Esophagus muscularis mucosa (tissue), 4 donors: ENCODE measurements at regions not wholly inside any gene's neighbourhood (a gene's known extent, or its start where the extent isn't known, plus 50 kb on each side); places are given as distances from the start of the nearest gene placed in this dataset.

Experiments used
- DNase-seq: peaks from one replicate; pipeline ENCODE4 v3.0.0-alpha.2; 2017; ENCODE audit errors: extremely low spot score
- H3K27ac ChIP-seq, 4 donors: fragments of 200-600 bp; sonication (generic); replicated peaks in 1 of 4; 1 replicate in 3 of 4; 2 replicates in 1 of 4; pipeline ENCODE4 v1.5.1; 2016 to 2019; ENCODE audit warnings: mild to moderate bottlenecking in 1 of 4
- H3K27me3 ChIP-seq, 4 donors: fragments of 200-600 bp; sonication (generic); one replicate each; pipeline versions ENCODE4 v1.5.1 to v1.6.0; 2016 to 2019
- H3K36me3 ChIP-seq, 4 donors: fragments of 200-600 bp; sonication (generic); one replicate each; pipeline ENCODE4 v1.5.1; 2016 to 2019
- H3K4me1 ChIP-seq, 4 donors: fragments of 200-600 bp; sonication (generic); one replicate each; pipeline ENCODE4 v1.5.1; 2016 to 2019
- H3K4me3 ChIP-seq, 4 donors: fragments of 200-600 bp; sonication (generic); 1 replicate in 2 of 4; 2 replicates in 2 of 4; pipeline ENCODE4 v1.5.1; 2016 to 2019; ENCODE audit warnings: mild to moderate bottlenecking in 4 of 4, moderate library complexity in 1 of 4
- H3K9me3 ChIP-seq, 4 donors: fragments of 200-600 bp; sonication (generic); 1 replicate in 3 of 4; 2 replicates in 1 of 4; pipeline ENCODE4 v1.5.1; 2016 to 2019
- EP300 ChIP-seq: sonication (generic); formaldehyde crosslinking; IDR thresholded peaks from one replicate; pipeline ENCODE4 v1.6.1; 2017; ENCODE audit warnings: antibody characterized with exemption
- POLR2A ChIP-seq: fragments of 450-650 bp; IDR thresholded peaks from one replicate; pipeline ENCODE4 v1.6.1; 2017; ENCODE audit warnings: antibody characterized with exemption, moderate library complexity, mild to moderate bottlenecking, low read depth
- POLR2AphosphoS5 ChIP-seq, 2 donors: sonication (generic); formaldehyde crosslinking; IDR thresholded peaks; one replicate each; pipeline ENCODE4 v1.6.1; 2017; ENCODE audit warnings: antibody characterized with exemption in 2 of 2
- WGBS: methylation state at CpG from one replicate; pipeline ENCODE4 v1.1.5; 2018; 5-methylcytosine and 5-hydroxymethylcytosine counted together
- intact Hi-C: fragments of 100-400 bp; cut with DNase I; formaldehyde crosslinking; loops from one replicate; pipeline ENCODE4 v1.15.1; 2023
- TF ChIP-seq, protein P1 (sequence below), 3 experiments: fragments of 200-600 bp in 2 of 3; fragments of 450-650 bp in 1 of 3; sonication (generic) in 2 of 3; IDR thresholded peaks; one replicate each; pipeline ENCODE4 v1.5.1; 2017 to 2019; ENCODE audit warnings: antibody characterized with exemption in 3 of 3, mild to moderate bottlenecking in 2 of 3, moderate library complexity in 1 of 3

GRCh38 chr2:187875261-187876141 is 321.3 kb upstream of the TFPI start:
- 53% methylated on average over 3 of the region's 3 CpGs for WGBS
- Histone ChIP-seq H3K27me3 (no peaks in the 10 kb centered on the region), H3K36me3 (no peaks in the 10 kb centered on the region), H3K4me3 (no peak overlapping the region), H3K4me1 (no peaks in the 10 kb centered on the region), H3K9me3 (no peaks in the 10 kb centered on the region), H3K27ac (no peak overlapping the region)
- no peak for DNase-seq
- TF ChIP-seq POLR2AphosphoS5 (IDR thresholded peaks at IDR 0.05) = no peak
- no peak for TF ChIP-seq POLR2A
- TF ChIP-seq EP300 = no peak
- TF ChIP-seq, protein P1, sequence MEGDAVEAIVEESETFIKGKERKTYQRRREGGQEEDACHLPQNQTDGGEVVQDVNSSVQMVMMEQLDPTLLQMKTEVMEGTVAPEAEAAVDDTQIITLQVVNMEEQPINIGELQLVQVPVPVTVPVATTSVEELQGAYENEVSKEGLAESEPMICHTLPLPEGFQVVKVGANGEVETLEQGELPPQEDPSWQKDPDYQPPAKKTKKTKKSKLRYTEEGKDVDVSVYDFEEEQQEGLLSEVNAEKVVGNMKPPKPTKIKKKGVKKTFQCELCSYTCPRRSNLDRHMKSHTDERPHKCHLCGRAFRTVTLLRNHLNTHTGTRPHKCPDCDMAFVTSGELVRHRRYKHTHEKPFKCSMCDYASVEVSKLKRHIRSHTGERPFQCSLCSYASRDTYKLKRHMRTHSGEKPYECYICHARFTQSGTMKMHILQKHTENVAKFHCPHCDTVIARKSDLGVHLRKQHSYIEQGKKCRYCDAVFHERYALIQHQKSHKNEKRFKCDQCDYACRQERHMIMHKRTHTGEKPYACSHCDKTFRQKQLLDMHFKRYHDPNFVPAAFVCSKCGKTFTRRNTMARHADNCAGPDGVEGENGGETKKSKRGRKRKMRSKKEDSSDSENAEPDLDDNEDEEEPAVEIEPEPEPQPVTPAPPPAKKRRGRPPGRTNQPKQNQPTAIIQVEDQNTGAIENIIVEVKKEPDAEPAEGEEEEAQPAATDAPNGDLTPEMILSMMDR (IDR thresholded peaks at IDR 0.05) = no peak
- intact Hi-C loops = no loop called here

- H3K36me3 ChIP-seq = no peaks in the 10 kb centered on the region
- no peaks in the 10 kb centered on the region for H3K4me1 ChIP-seq
- H3K9me3 ChIP-seq = no peaks in the 10 kb centered on the region
- H3K4me3 ChIP-seq = no peak overlapping the region
- 79% methylated on average over 5 of the region's 5 CpGs for WGBS
- no peaks in the 10 kb centered on the region for H3K27me3 ChIP-seq
- no peak overlapping the region for H3K27ac ChIP-seq
- intact Hi-C loops = no loop called here
- TF ChIP-seq, protein P1 (IDR thresholded peaks at IDR 0.05) = no peak
- TF ChIP-seq POLR2AphosphoS5 (IDR thresholded peaks at IDR 0.05) (no peak), POLR2A (no peak), EP300 (no peak)
- no peak for DNase-seq
Measured at GRCh38 chr2:187876554-187876953, 322.3 kb upstream of the TFPI start.

DNA sequence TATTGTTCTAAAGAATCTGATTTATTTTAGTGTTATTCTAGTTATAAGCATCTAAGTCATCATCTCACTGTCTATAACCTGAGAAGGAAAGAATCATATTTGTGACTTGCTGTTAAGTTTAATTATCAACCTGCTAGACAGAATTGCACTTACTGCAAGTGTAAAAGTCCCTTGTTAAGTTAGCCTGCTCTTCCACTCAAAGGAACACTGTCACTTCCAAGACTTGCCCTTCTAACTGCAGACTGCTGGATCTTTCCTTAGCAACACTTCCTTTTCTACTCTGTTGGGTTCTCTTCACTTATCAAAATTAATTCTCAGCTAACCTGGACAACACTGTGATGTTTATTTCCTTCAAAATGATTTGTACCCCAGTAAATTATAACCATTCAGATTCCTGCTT is 323.2 kb upstream of the TFPI start:
- Histone ChIP-seq H3K27ac (no peak overlapping the region), H3K4me1 (no peaks in the 10 kb centered on the region), H3K4me3 (no peak overlapping the region), H3K27me3 (no peaks in the 10 kb centered on the region), H3K36me3 (no peaks in the 10 kb centered on the region), H3K9me3 (no peaks in the 10 kb centered on the region)
- TF ChIP-seq EP300 (no peak), POLR2AphosphoS5 (IDR thresholded peaks at IDR 0.05) (no peak), POLR2A (no peak)
- TF ChIP-seq, protein P1 (IDR thresholded peaks at IDR 0.05) = no peak
- intact Hi-C loops = no loop called here
- DNase-seq = no peak

DNA sequence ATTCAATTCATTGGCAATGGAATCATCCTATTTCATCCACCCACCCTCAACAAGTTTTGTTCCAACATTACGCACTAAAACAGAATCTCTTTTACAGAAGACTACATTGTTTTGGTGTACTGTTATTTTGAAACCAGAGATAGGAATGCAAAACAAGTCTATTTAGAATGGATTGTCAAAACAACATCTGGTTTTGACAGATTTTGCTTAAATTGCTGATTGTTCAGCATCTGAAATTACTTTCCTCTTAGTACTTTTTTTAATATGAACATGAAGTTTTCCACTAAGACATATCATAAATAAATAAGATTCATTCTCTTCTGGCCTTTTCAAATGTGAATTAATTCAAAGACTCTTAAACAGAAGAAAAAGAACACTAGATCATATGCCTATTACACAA is 323.9 kb upstream of the TFPI start:
- Histone ChIP-seq H3K36me3 (no peaks in the 10 kb centered on the region), H3K9me3 (no peaks in the 10 kb centered on the region), H3K4me1 (no peaks in the 10 kb centered on the region), H3K27ac (no peak overlapping the region), H3K27me3 (no peaks in the 10 kb centered on the region), H3K4me3 (no peak overlapping the region)
- TF ChIP-seq, protein P1 (IDR thresholded peaks at IDR 0.05) = no peak
- no peak for TF ChIP-seq POLR2AphosphoS5 (IDR thresholded peaks at IDR 0.05)
- no peak for TF ChIP-seq EP300
- TF ChIP-seq POLR2A = no peak
- WGBS = 76% methylated on average over 1 of the region's 1 CpG
- intact Hi-C loops = no loop called here
- DNase-seq = no peak

- no peaks in the 10 kb centered on the region for H3K27me3 ChIP-seq
- H3K9me3 ChIP-seq = no peaks in the 10 kb centered on the region
- DNase-seq = no peak
- 89% methylated on average over 7 of the region's 7 CpGs for WGBS
- no peaks in the 10 kb centered on the region for H3K36me3 ChIP-seq
- intact Hi-C loops = no loop called here
- TF ChIP-seq, protein P1 (IDR thresholded peaks at IDR 0.05) = no peak
- TF ChIP-seq EP300 (no peak), POLR2AphosphoS5 (IDR thresholded peaks at IDR 0.05) (no peak), POLR2A (no peak)
- no peak overlapping the region for H3K4me3 ChIP-seq
- H3K27ac ChIP-seq = no peak overlapping the region
- no peaks in the 10 kb centered on the region for H3K4me1 ChIP-seq
Measured at GRCh38 chr2:187879491-187879890, 325.3 kb upstream of the TFPI start.
